ENCODE measurements at regions not wholly inside any gene's neighbourhood (a gene's known extent, or its start where the extent isn't known, plus 50 kb on each side); places are given as distances from the start of the nearest gene placed in this dataset.

DNA sequence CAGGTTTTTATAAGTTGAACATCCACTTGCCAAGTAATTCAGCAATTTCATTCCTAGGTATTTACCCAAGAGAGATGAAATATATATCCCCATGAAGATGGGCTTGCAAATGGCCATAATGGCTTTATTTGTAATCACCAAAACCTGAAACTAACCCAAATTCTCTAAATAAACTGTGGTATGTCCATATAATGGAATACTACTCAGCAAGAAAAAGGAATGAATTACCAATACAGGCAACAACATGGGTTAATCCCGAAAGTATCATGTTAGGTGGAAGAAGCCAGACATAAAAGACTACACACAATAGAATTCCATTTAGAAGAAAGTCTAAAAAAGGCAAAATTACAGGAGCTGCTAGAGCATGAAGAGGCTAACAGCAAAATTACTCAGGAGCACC is 101.4 kb upstream of the PPP2R2D start:
- no peak for DNase-seq
- Histone ChIP-seq H3K27ac (no peak overlapping the region), H3K9me3 (no peaks in the 10 kb centered on the region), H3K4me1 (no peaks in the 10 kb centered on the region), H3K36me3 (ENCODE audit: low read depth, missing control alignments) (no peaks in the 10 kb centered on the region), H3K27me3 (no peaks in the 10 kb centered on the region), H3K4me3 (no peak overlapping the region)
- WGBS, 2 donors, result 64 to 75% methylated on average over 1 of the region's 1 CpG
- intact Hi-C loops (cut with DNase I; ENCODE audit: low total_unique reads), result no loop called here
- TF ChIP-seq, protein P1, sequence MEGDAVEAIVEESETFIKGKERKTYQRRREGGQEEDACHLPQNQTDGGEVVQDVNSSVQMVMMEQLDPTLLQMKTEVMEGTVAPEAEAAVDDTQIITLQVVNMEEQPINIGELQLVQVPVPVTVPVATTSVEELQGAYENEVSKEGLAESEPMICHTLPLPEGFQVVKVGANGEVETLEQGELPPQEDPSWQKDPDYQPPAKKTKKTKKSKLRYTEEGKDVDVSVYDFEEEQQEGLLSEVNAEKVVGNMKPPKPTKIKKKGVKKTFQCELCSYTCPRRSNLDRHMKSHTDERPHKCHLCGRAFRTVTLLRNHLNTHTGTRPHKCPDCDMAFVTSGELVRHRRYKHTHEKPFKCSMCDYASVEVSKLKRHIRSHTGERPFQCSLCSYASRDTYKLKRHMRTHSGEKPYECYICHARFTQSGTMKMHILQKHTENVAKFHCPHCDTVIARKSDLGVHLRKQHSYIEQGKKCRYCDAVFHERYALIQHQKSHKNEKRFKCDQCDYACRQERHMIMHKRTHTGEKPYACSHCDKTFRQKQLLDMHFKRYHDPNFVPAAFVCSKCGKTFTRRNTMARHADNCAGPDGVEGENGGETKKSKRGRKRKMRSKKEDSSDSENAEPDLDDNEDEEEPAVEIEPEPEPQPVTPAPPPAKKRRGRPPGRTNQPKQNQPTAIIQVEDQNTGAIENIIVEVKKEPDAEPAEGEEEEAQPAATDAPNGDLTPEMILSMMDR (IDR thresholded peaks at IDR 0.05), result no peak
- TF ChIP-seq POLR2A (IDR thresholded peaks at IDR 0.05), result no peak

DNA sequence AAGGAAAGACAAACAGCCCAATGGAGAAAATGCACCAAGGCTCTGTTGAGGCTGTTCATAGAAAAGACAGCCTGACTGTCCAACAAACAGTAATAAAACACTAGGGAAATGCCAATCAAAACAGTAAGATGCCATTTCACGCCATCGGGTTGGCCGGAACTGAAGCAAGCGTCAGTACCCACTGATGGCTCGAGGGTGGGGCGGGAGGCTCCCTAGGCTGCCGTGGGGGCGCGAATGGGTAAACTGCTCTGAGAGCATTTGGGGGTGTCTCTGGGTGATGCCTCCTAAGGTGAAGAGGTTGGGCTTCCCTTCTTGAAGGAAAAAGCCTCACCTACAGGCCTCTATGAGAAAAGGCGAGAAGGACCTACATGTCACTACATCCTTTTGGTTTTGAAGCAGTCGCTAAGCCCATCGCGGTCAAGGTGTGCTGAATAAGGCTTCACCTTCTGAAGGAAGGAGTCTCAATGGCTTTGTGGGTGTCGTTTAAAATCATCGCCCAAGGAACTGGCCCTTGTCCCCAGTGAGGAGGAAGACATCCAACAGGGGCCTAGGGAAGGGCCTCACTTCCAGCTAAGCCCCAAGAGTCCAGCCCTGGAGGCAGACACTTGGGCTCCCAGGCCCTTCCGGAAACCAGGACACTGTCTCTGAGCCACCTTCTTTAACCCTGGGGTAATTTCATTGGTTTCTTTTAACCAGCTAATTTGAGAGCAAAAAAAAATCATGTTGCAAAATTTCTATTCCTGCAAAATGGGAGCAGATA is 98.5 kb upstream of the PPP2R2D start:
- no peaks in the 10 kb centered on the region for H3K36me3 ChIP-seq (ENCODE audit: low read depth, missing control alignments)
- H3K4me3 ChIP-seq, result no peak overlapping the region
- 94 to 97% methylated on average over 16 of the region's 16 CpGs for WGBS, 2 donors
- no peak for DNase-seq
- intact Hi-C loops (cut with DNase I; ENCODE audit: low total_unique reads), result no loop called here
- no peaks in the 10 kb centered on the region for H3K4me1 ChIP-seq
- H3K27ac ChIP-seq, result no peak overlapping the region
- TF ChIP-seq POLR2A (IDR thresholded peaks at IDR 0.05), result no peak
- TF ChIP-seq, protein P1 (IDR thresholded peaks at IDR 0.05), result no peak
- no peaks in the 10 kb centered on the region for H3K9me3 ChIP-seq
- H3K27me3 ChIP-seq, result no peaks in the 10 kb centered on the region

DNA sequence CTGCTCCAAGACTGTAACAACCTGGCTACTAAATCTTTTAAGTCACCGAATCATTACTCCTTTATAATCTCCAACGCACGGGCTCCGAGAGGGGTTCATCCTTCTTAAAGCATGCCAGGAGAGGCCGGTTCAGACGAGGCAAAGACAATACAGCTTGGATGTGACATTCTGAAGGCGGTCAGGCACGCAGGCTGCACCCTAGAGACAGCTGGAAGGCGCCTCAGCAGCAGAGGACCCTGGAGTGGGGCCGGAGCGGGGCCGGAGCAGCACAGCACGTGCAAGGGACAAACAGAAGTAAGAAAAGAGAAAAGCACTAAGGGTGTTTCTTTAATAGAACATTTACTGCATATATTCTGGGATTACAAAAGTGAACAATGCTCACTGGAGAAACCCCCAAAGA is 97.8 kb upstream of the PPP2R2D start:
- H3K27ac ChIP-seq, result no peak overlapping the region
- no peak for TF ChIP-seq POLR2A (IDR thresholded peaks at IDR 0.05)
- TF ChIP-seq, protein P1 (IDR thresholded peaks at IDR 0.05), result no peak
- no peaks in the 10 kb centered on the region for H3K9me3 ChIP-seq
- intact Hi-C loops (cut with DNase I; ENCODE audit: low total_unique reads), result no loop called here
- H3K36me3 ChIP-seq (ENCODE audit: low read depth, missing control alignments), result no peaks in the 10 kb centered on the region
- no peaks in the 10 kb centered on the region for H3K27me3 ChIP-seq
- DNase-seq, result no peak
- WGBS, 2 donors, result 60 to 61% methylated on average over 13 of the region's 13 CpGs
- no peaks in the 10 kb centered on the region for H3K4me1 ChIP-seq
- H3K4me3 ChIP-seq, result no peak overlapping the region

DNA sequence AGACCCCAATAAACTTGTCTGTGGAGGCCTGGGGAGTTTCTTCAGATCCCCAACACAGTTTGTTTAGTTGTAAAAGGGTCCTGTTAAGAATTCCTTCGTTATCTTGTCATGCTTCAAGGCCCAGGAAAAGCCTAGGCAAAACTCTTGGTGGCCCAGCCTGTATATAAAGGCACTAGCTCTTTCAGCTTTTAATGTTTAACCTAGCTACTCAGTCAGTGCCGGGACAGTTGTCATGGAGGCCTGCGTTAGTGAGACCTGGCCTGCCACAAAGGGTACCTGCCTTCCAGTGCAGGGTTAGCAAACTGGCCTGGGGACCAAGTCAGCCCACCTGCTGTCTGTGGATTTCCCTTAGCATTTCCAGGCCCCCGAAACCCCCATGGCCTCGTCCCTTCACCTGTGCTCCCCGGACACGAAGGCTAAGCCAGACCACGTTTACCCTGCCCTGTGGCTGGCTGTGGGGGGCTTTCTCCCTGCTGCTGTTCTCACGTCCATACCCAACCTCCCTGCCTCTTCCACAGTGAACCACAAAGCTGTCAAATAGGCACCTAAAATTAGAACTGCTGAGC is 96.9 kb upstream of the PPP2R2D start:
- 86 to 92% methylated on average over 7 to 9 of the region's 9 CpGs for WGBS, 2 donors
- Histone ChIP-seq H3K4me3 (no peak overlapping the region), H3K36me3 (ENCODE audit: low read depth, missing control alignments) (no peaks in the 10 kb centered on the region), H3K27ac (no peak overlapping the region), H3K4me1 (no peaks in the 10 kb centered on the region), H3K9me3 (no peaks in the 10 kb centered on the region), H3K27me3 (no peaks in the 10 kb centered on the region)
- no peak for DNase-seq
- TF ChIP-seq, protein P1 (IDR thresholded peaks at IDR 0.05), result no peak
- no peak for TF ChIP-seq POLR2A (IDR thresholded peaks at IDR 0.05)
- intact Hi-C loops (cut with DNase I; ENCODE audit: low total_unique reads), result no loop called here

Data from testis (tissue), 2 donors.